ENCODE measurements at regions not wholly inside any gene's neighbourhood (a gene's known extent, or its start where the extent isn't known, plus 50 kb on each side); places are given as distances from the start of the nearest gene placed in this dataset.
"Not testable (repeated sequence)": the region's sequence is repeated elsewhere in the genome, so short reads cannot be mapped to it uniquely, and the experiment has no call there.

DNA sequence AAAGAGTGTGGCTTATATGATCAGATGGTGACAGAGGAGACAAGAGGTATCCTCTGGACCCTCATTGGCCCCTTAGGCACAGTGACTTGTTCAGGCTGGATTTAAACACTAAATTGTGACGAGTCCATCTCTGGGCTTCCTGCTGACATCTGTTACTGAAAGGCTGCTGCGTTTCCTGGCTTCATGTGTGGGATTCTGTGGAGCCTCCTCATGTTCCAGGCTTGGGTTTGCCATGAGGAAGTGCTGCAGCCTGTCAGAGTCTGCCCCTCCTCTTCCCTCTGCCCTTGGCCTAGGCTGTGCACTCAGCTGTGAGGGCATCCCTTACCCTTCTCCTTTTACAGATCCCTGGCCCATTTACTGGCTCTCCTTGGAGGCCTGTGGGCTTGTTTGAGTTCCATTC is 159.1 kb upstream of the TTC29 start:
- no peak for DNase-seq

DNA sequence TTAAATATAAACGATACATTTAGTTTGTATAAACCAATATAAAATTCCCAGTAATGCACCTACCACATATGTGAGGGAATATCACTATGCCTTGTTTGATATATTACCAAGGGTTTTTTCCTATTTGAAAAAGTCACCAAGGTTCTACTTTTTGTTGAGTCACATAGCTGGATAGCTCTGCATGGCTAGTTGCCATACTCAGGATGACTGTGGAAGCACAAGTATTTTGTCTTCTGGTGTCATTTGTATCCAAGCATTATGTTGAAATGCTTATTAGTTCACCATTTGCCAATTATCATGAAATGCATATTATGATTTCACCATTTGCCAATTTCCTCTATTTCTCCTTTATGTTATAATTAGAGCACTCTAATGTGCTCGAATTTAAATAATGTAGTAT is 162.7 kb upstream of the TTC29 start:
- no peak for DNase-seq

DNA sequence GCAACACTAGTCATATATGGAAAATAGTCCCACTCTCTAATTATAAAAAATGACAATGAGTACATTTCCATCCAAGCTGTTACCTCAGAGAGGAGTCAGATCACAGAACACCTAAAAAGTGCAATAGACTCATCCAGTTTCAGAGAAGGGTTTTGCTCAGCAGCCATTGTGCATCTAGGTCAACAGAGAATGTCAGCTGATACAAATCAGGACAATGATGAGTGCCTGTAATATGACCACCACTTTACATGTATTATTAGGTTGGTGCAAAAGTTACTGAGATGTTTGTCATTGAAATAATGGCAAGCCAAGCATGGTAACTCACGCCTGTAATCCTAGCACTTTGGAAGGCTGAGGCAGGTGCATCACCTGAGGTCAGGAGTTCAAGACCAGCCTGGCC is 164.1 kb upstream of the TTC29 start:
- DNase-seq: no peak

DNA sequence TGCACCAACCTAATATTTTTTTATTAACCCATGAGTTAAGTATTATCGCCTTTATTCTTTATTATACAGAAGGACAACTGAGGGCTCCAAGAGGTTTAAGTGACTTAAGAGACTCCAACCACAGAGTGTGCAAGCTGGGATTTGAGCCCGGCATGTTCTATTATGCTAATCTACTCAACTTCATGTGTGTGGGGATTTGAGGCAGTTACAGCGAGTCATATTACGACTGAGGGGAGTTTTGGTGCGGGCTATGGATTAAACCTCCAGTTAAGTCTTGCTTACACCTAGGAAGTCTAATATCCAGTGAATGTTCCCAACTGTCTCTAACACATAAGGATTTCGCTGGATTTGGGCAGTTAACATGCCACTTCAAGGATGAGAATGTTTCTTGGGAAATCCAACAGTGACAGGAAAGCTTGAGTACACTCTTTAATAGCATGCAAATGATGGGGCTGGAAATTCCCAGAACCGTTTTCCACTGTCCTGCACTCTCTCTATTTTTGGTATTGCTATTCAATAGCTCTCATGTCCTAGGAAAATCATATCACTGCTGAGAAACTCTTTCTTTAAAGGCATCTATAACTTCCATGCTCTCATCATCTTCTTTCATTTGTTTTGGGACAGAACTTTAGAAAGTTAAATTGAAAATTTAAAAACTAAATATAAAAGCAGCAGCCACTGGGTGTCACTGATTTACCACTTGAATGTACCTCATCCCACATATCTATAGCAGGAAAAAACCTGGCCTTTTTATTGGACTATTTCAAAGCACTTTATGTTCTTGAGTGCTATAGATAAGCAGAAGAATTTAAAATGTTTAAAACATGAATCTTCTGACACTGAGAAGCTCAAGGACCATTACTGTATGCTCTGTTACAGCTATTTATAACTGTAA is 165.1 kb upstream of the TTC29 start:
- no peak for DNase-seq

DNA sequence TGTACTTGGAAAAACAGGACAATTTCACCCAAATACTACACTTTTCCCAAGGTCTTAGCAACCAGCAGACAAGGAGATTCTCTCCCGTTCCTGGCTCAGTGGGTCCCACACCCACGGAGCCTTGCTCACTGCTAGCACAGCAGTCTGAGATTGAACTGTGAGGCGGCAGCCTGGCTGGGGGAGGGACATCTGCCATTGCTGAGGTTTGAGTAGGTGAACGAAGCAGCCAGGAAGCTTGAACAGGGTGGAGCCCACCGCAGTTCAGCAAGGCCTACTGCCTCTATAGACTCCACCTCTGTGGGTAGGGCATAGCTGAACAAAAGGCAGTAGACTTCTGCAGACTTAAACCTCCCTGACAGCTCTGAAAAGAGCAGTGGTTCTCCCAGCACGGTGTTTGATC is 166.5 kb upstream of the TTC29 start:
- not testable (repeated sequence) for DNase-seq

DNA sequence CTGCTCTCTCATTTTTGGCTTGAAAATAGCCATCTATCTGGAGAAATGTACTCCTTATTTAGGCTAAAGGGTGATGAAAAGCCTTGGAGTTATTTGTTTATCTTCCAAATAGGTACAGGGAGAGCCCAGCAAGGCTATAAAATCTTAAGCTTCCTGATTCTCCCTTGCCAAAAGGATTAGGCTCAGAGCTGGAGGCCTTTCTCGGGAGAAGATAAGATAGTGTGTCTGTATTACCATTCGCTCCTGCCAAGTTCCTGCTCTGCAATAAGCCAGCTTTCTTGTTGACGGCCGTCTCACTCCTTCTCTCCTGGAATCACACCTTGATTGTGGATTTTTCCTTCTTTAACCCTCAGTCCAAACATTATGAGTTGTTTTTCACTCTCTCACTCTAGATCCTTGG is 171.8 kb upstream of the TTC29 start:
- no peak for DNase-seq

DNA sequence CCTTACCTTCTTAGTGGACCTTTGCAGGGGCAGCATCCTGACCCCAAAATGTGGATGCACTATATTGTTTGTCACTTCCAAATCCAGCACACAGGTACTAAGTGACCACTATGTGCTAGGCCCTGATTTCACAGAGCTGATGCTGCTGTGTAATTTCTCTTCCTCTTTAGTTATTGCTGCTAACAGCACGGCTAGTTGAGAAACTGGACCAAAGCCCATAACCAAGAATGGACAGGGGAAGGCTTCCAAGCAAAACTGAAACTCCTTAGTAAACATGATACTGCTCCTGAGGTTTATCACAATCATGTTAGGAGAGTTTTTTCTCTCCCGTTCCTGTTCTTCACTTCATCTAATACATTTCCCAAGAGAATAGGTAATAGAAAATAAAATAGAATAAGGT is 172.9 kb upstream of the TTC29 start:
- no peak for DNase-seq

DNA sequence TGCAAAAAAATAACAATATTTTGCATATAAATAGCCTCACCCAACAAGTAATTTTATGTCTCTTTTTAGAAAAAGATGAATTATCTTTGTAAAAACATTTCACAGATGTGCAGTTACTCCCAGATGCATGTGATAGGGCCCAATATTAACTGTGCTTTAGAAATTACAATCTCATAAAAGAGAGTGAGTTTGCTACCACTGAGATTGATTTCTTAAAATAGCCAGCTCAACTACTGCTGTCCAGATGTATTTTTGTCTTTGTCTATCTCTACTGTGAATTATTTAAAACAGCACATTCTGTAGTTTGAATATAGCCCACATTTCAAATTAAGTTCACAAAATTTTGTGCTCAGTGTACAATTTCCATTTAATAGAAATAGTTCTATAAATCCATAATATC is 177.0 kb upstream of the TTC29 start:
- DNase-seq: no peak

DNA sequence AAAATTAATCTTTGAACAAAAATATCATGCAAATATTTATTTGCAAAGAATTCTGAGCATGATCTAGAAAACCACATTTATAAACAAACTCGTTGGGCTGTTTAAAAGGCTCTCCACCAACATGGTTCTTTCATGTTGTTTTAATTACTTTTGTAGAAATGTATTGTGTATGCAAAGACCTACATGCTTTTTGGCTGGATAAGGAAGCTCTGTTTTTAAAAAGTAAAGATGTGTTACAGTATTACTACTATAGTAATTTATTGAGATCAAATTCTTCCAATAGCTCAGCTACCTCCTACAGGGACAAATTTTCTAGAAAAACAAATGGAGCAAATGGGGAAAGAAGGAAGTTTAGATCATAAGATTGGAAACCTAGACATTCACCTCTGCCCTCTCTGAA is 177.5 kb upstream of the TTC29 start:
- no peak for DNase-seq

DNA sequence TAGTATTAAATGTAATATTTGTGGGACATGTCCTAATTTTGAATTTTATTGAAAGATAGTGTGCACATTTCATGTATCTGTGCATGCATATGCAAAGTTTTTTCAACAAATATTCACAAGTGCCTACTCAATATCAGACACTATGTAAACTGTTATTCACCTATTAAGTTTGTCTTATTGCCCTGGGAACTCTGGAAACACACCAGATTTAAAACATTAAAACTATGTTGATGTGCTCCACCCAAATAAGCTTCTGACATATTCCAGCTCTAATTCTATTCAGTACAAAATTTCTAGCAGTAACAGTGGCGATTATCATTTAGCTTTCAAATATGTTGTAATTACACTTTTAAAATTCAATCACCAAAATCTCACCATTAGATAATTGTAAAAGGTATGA is 183.1 kb upstream of the TTC29 start:
- DNase-seq: no peak

DNA sequence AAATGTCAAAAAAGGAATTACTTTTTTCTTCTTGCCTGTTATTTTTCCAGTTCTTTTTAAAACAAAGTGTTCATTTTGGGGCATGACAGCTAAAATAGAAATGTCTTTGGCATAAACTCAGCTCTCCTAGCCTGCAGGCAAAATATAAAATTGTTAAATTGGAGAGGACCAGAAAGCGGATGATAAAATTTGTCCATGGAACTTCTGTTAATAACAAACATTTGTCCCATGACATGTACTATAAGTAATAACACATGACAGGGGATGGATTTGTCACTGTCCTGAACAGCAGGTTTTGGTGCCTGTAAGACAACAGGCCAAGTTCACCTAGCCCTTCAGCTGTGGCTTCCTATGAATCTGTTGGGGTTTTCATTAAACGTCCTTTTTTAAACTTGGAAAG is 184.0 kb upstream of the TTC29 start:
- no peak for DNase-seq

DNA sequence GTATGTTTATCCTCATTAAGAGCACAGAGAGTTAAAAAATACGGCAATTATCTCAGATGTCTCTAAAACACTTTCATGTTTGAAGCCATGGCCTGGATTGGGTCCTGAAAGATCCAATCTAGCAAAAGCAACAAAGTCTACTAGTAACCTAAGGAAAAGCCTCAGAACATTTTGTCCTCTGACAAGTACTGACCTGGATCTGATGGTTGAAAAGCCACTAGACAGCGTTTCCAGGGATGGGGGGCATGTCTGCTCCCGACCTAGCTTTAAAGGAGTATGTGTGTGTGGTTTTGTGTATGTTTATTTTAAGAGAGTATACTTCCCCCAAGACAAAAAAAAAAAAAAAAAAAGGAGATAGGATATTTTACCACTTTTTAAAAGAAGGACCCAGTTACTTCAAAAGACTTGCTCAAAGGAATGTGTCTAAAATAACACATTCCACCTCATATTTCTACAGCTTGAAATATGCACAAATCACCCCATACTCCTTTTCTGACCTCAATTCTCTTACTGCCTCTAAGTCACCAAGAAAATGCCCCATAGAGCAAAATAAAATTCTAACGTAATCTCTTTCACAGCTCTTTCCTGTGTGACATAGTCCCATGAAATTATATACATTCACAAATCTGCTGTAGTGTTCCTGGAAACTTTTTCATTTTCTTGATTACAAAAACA is 189.0 kb upstream of the TTC29 start:
- DNase-seq: no peak

DNA sequence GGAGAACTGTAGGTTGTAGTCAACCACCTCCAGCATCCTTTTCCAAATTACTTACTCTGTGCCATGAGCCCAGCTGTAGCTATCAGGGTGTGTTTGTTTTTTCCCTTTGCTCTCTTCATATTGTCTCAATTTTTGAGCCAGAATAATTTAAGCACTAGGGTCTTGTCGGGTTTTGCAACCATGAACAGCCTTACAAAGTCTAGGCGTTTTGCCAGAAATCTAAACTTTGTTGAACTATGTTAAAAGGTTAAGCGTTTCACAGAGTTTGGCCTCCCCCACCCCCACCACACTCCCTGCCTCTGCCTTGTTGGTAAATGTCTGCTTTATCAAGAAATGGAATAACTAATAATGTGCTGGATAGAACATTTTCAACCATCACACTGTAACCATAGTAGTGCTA is 190.6 kb upstream of the TTC29 start:
- DNase-seq: no peak

DNA sequence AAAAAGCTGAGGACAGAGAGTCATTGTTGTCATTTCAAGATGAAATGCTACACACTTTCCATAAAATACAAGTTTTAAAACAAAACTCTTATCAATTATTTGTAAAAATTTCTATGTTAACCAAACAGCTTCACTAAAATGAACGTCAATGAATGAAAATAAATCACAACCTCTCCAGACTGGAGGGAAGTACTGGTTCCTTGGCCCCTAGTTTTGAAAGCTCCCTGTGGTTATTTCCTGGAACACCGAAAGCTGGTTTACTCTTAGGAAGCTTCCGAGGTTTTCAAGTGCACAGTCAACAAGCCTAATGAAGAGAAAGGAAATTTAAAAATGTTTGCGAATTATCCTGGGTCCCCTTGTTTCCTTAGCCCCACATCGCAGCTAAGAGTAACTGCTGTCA is 191.1 kb upstream of the TTC29 start:
- no peak for DNase-seq

DNA sequence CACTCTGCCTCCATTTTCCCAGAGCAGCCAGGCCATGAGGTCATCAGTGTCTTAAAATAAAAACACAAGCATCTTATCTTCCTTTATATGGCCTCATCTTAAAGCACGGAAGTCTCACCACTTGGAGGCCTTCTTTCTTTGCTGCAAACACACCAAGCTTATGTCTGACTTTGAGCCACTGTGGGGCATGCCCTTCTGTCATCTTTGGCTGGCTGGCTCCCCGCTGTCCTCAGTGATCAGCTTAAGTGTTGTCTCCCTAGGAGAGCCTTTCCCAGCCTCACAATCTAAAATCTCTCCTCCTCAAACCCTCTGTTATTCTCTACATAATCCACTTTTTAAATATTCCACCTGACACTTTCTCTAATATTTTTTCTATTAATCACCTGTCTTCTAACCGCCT is 191.6 kb upstream of the TTC29 start:
- DNase-seq: no peak

DNA sequence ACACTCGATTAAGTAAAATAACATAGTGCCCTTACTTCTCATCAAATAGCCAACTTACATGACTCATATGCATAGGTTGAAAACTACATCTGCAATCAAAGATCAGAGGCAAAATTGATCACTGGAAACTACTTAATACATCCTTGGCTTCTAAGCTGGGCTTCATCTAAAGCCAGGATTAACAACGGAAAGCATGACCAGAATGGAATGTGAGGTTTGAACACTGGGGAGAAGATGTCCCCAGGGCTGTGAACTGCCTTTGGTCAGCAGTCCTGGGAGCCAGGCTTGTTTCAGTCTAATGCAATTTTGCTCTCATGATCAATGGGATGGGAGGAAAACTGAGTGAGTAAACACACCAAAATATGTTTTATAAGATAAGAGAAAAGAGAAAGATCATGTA is 192.5 kb upstream of the TTC29 start:
- no peak for DNase-seq

DNA sequence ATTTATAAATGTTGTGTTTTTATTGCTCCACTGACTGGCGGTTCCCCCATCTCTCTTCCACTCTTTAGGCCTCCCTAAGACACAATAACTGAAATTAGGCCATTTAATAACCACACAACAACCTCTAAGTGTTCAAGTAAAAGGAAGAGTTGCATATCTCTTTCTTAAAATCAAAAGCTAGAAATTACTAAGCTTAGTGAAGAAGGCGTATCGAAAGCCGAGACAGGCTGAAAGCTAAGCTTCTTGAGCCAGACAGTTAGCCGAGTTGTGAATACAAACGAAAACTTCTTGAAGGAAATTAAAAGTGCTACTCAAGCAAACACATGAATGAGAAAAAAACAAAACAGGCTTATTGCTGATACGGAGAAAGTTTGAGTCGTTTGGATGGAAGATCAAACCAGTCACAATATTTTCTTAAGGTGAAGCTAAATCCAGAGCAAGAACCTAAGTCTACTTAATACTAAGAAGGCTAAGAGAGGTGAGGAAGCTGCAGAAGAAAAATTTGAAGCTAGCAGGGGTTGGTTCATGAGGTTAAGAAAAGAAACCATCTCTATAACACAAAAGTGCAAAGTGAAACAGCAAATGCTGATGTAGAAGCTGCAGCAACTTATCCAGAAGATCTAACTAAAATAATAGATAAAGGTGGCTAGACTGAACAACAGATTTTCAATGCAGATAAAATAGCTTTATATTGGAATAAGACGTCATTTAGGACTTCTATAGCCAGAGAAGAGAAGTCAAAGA is 194.0 kb upstream of the TTC29 start:
- no peak for DNase-seq

DNA sequence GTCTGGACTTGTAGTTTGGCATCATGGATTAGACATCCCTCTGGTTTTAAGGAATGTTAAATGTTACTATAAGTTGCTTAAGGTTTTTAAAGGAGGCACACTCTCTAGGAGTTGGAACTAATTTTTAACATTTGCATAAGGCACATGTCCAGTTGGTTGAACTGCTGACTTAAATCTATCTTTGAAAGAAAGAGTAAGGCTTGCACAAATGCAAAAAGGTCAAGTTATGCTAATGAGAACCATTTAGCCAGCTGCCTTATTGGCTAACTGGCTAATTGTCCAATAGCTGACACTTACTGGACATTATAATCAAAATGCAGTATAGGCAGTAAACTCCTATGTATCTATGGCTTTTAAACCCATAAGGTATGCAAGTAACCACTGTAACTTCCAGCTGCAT is 206.1 kb upstream of the TTC29 start:
- DNase-seq: no peak

DNA sequence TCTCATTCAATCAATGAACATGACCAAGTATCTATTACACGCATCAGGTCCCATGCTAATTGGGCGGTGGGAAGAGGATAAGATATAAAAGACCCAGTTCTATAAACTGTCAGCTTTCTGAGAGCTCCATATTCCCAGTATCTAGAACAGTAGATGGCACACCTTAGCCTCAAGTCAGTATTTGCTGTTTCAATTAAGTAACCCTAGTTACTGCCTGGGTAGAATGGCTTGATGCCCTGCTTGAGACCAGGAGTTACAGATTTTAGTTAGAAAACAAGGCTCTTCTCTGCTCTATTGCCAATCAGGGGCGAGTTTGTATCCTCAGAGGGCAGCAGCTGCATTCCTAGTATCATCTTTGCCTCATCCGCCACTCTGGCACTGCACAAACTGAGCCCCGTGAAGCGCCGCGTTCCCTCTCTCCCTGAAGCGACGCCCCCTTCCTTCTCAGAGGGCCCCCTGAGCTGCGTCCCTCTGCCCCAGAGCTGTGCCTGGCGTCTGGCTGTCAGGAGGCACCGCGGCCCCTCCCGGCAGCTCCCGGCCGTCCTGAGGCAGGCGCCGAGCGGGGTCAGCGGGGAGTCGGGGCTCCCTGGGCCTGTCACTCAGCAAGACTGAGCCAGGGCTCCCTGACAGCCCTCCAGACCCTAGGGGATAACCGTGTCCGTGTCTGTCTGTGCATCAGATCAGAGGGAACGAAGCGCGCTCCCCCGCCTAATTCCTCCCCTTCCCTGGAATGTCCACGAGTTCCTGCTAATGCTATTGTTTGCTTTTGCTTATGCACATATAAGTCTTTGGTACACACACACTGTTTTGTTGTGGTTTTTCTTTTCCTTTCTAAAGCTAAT is 212.4 kb upstream of the TTC29 start:
- no peak for DNase-seq

DNA sequence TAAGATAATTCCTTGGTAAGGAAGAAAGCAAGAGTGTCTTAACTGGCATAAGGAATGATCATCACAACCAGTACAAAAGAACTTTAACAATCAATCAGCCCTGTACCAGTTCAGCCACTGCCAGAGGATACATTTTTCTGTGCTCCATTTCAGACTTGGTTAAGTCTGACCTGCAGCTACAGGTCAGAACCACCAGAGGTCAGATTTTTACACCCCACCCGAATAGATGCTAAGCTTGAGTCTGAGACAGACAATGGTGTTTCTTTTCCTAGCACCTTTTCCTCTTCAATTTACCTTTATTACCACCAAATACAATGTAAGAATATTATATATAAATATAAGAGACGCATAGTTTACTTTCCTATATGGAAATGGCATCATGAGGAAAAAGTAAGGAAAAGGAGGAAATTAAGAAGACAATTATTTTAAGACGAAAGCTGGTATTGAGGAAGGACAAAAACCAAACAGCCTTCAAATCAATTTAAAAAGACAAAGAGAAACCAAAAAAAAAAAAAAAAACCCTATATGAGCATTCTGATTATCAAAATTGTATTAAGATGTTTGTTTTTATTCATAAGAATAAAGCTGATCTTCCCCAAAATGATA is 215.3 kb upstream of the TTC29 start:
- peak; percentile 7 to 26 for DNase-seq

DNA sequence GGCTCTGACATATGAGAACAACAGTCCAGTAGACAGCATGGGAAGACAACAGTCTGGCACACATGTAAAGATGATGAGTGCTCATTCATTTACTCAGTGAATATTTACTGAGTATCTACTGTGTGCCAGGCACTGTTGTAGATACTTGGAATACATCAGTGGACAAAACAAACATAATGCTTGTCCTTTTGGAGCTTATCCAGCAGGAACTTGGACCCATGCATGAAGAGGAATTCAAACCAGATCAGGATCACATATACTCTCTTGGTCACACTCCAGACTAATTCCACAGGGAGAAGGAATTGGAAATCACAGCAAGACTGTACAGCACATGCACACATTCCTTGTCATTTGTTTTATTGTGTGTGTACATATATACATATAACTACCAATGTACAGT is 217.6 kb upstream of the TTC29 start:
- no peak for DNase-seq

DNA sequence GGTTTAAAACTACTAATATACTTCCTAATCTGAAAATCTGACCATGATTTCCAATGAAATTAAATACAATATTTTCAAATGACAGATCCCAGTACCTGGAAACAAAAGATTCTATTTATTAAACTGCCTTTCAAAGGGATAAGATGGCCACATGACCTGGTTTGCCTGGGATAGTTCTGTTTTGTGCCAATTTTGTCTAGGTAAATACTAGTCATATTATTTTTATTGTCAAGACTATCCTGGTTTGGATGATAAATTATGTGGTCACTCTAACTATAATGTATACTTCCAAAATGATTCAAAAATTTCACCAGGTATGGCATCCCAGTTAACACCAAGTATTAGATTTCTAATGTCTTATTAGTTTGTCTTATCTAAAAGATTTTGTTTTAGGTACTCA is 222.5 kb upstream of the TTC29 start:
- not testable (repeated sequence) for DNase-seq
